ENCODE measurements at regions not wholly inside any gene's neighbourhood (a gene's known extent, or its start where the extent isn't known, plus 50 kb on each side); places are given as distances from the start of the nearest gene placed in this dataset.
"Not testable (repeated sequence)": the region's sequence is repeated elsewhere in the genome, so short reads cannot be mapped to it uniquely, and the experiment has no call there.

DNA sequence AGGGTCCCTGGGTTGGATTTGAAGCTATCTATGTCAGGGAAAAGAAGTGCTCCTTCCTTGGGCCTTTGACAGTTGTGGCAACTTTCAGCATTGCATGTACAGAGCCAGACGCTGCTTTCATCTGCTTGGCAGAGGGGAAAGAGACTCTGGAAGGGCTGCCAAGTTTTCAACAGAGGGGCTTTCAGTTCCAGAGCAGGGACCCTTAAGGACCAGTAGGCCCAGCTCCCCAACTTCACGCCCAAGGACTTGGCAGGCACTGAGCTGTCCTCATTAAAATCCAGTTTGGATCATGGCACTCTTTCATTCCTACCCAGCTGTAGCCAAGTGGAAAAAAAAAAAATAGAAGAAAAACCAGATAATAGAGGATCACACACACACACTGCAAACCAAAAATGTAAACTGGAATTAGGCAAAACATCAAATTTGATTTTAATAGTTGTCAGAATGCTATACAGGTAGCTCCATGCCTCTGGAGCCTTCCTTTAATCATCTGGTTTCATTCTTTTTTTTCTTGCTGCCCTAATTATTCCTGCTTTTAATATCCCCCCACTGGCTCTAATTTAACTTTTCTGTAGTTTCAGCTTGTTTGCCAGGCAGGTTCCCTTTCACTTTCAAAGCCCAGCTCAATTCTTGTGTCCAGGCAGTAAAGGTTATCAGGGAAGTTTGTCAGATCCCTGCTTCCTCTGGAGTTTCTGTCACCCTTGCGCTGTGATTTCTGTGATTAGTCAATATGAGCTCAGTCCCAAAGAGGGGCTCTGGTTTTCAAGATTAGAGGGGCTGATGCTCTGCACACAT is 702.6 kb upstream of the CDH8 start:
- Histone ChIP-seq H3K4me1 (no peaks in the 10 kb centered on the region), H3K9me3 (no peaks in the 10 kb centered on the region), H3K27ac (no peak overlapping the region), H3K27me3 (no peaks in the 10 kb centered on the region), H3K36me3 (no peaks in the 10 kb centered on the region), H3K4me3 (no peak overlapping the region)
- 56 to 68% methylated on average over 2 to 3 of the region's 3 CpGs for WGBS, 2 donors (ENCODE audit: low coverage in 1 of 2)
- TF ChIP-seq POLR2A (IDR thresholded peaks at IDR 0.05), result no peak
- no peak for TF ChIP-seq CTCF (IDR thresholded peaks at IDR 0.05)
- no peak for TF ChIP-seq POLR2AphosphoS5 (IDR thresholded peaks at IDR 0.05)
- no peak for TF ChIP-seq EP300 (IDR thresholded peaks at IDR 0.05; ENCODE audit: low read depth)
- DNase-seq, result no peak
- intact Hi-C loops (cut with DNase I; ENCODE audit: low total_unique reads), result no loop called here
- in situ Hi-C loops (cut with MboI; ENCODE audit: low pct_ligation_motif_present in 1 of 4, low pct_unique_long_range_greater_than_20kb in 1 of 4, low sequenced_read_pairs in 3 of 4), result no loop called here

GRCh38 chr16:62732092-62732491 is 695.9 kb upstream of the CDH8 start:
- TF ChIP-seq POLR2A (IDR thresholded peaks at IDR 0.05), result no peak
- TF ChIP-seq POLR2AphosphoS5 (IDR thresholded peaks at IDR 0.05), result no peak
- no peak for TF ChIP-seq CTCF (IDR thresholded peaks at IDR 0.05)
- TF ChIP-seq EP300 (IDR thresholded peaks at IDR 0.05; ENCODE audit: low read depth), result no peak
- H3K36me3 ChIP-seq, result no peaks in the 10 kb centered on the region
- in situ Hi-C loops (cut with MboI; ENCODE audit: low pct_ligation_motif_present in 1 of 4, low pct_unique_long_range_greater_than_20kb in 1 of 4, low sequenced_read_pairs in 3 of 4) (no loop called here), intact Hi-C loops (cut with DNase I; ENCODE audit: low total_unique reads) (no loop called here)
- no peak overlapping the region for H3K4me3 ChIP-seq
- no peak for DNase-seq
- no peaks in the 10 kb centered on the region for H3K9me3 ChIP-seq
- H3K27ac ChIP-seq, result no peak overlapping the region
- H3K27me3 ChIP-seq, result no peaks in the 10 kb centered on the region
- no peaks in the 10 kb centered on the region for H3K4me1 ChIP-seq

DNA sequence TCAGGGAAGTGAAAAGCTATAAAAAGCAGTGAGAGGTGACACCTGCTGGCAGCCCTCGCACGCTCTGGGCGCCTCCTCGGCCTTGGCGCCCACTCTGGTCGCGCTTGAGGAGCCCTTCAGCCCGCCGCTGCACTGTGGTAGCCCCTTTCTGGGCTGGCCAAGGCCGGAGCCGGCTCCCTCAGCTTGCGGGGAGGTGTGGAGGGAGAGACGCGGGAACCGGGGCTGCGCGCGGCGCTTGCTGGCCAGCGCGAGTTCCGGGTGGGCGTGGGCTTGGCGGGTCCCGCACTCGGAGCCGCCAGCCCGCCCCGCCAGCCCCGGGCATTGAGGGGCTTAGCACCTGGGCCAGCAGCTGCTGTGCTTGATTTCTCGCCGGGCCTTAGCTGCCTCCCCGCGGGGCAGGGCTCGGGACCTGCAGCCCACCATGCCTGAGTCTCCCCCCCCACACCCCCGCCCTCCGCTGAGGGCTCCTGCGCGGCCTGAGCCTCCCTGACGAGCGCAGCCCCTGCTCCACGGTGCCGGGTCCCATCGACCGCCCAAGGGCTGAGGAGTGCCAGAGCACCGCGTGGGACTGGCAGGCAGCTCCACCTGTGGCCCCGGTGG is 688.5 kb upstream of the CDH8 start:
- intact Hi-C loops (cut with DNase I; ENCODE audit: low total_unique reads); H3K4me3 ChIP-seq; H3K9me3 ChIP-seq; in situ Hi-C loops (cut with MboI; ENCODE audit: low pct_ligation_motif_present in 1 of 4, low pct_unique_long_range_greater_than_20kb in 1 of 4, low sequenced_read_pairs in 3 of 4); H3K36me3 ChIP-seq; H3K4me1 ChIP-seq; DNase-seq; H3K27ac ChIP-seq; H3K27me3 ChIP-seq: not testable (repeated sequence)
- 93% methylated on average over 38 of the region's 48 CpGs; no CpG with 5 or more reads in 1 of the 2 donors for WGBS, 2 donors (ENCODE audit: low coverage in 1 of 2)

DNA sequence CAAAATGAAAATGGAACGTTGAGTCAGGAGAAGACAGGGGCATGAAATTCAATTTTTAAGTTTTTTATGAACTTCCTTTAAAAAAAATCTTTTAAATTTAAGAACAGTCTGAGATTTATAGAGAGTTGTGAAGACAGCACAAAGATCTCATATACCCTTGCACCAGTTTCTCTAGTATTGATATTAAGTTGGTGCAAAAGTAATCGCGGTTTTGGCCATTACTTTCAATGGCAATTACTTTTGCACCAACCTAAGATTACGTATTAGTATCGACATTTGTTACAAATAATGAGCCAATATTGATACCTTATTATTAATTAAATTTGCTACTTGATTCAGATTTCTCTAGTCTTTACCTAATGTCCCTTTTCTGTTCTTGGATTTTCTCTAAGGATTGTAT is 684.4 kb upstream of the CDH8 start:
- H3K4me3 ChIP-seq, result no peak overlapping the region
- intact Hi-C loops (cut with DNase I; ENCODE audit: low total_unique reads), result no loop called here
- no peaks in the 10 kb centered on the region for H3K36me3 ChIP-seq
- H3K27me3 ChIP-seq, result no peaks in the 10 kb centered on the region
- H3K9me3 ChIP-seq, result no peaks in the 10 kb centered on the region
- DNase-seq, result no peak
- 69 to 83% methylated on average over 5 of the region's 5 CpGs for WGBS, 2 donors (ENCODE audit: low coverage in 1 of 2)
- in situ Hi-C loops (cut with MboI; ENCODE audit: low pct_ligation_motif_present in 1 of 4, low pct_unique_long_range_greater_than_20kb in 1 of 4, low sequenced_read_pairs in 3 of 4), result no loop called here
- no peak overlapping the region for H3K27ac ChIP-seq
- TF ChIP-seq POLR2A (IDR thresholded peaks at IDR 0.05) (no peak), CTCF (IDR thresholded peaks at IDR 0.05) (no peak), POLR2AphosphoS5 (IDR thresholded peaks at IDR 0.05) (no peak), EP300 (IDR thresholded peaks at IDR 0.05; ENCODE audit: low read depth) (no peak)
- H3K4me1 ChIP-seq, result no peaks in the 10 kb centered on the region

All from transverse colon (tissue), 4 donors.